Tibial artery (tissue), 4 donors: ENCODE measurements at regions not wholly inside any gene's neighbourhood (a gene's known extent, or its start where the extent isn't known, plus 50 kb on each side); places are given as distances from the start of the nearest gene placed in this dataset.

ENCODE experiments used
- DNase-seq, 2 donors: peaks; one replicate each; pipeline ENCODE4 v3.0.0-alpha.2; 2019
- H3K27ac ChIP-seq, 2 donors: fragments of 200-600 bp; sonication (generic) in 1 of 2; 1 replicate in 1 of 2; 2 replicates in 1 of 2; pipeline ENCODE4 v1.5.1; 2018 to 2019; ENCODE audit warnings: mild to moderate bottlenecking in 1 of 2
- H3K27me3 ChIP-seq, 2 donors: fragments of 200-600 bp; sonication (generic) in 1 of 2; one replicate each; pipeline versions ENCODE4 v1.5.1 to v1.6.0; 2016 to 2019
- H3K36me3 ChIP-seq, 3 donors: fragments of 200-600 bp; sonication (generic) in 2 of 3; one replicate each; pipeline ENCODE4 v1.5.1; 2016 to 2019; ENCODE audit warnings: mild to moderate bottlenecking in 2 of 3
- H3K4me1 ChIP-seq, 4 donors: fragments of 200-600 bp; sonication (generic) in 2 of 4; 1 replicate in 3 of 4; 2 replicates in 1 of 4; pipeline ENCODE4 v1.5.1; 2016 to 2019
- H3K4me3 ChIP-seq, 2 donors: fragments of 200-600 bp; sonication (generic) in 1 of 2; 1 replicate in 1 of 2; 2 replicates in 1 of 2; pipeline ENCODE4 v1.5.1; 2018 to 2019; ENCODE audit warnings: mild to moderate bottlenecking in 2 of 2
- H3K9me3 ChIP-seq, 3 donors: fragments of 200-600 bp; sonication (generic) in 1 of 3; one replicate each; pipeline ENCODE4 v1.5.1; 2016 to 2019
- intact Hi-C: fragments of 100-400 bp; cut with DNase I; formaldehyde crosslinking; loops from one replicate; pipeline ENCODE4 v1.15.0; 2023; ENCODE audit warnings: low total_unique reads
- TF ChIP-seq, protein P1 (sequence below), 2 experiments: fragments of 200-600 bp in 1 of 2; fragments of 450-650 bp in 1 of 2; IDR thresholded peaks; one replicate each; pipeline ENCODE4 v1.5.1; 2017 to 2019; ENCODE audit warnings: antibody characterized with exemption in 2 of 2, mild to moderate bottlenecking in 1 of 2, moderate library complexity in 1 of 2

DNA sequence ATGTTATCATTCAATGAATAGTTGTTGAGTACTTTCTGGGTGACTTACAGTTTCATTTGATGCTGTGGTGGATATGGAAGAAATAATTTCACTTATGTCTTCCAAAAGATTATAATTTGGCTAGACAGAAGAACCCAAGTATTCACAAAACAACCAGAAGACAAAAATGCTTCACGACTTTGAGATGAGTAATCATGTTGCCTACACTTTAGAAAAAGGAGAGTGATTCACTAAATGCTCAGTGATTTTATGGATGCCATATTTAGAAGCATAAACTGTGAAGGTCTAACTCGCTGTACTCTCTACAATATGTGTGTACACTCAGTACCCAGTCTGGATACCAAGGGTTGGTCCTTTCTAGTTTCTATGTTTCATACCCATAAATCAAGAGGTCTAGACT, 101.3 kb upstream of the E2F7 start:
- H3K36me3 ChIP-seq, result no peaks in the 10 kb centered on the region
- H3K9me3 ChIP-seq, result no peaks in the 10 kb centered on the region
- H3K27me3 ChIP-seq, result no peaks in the 10 kb centered on the region
- H3K4me1 ChIP-seq, result no peaks in the 10 kb centered on the region
- no peak for DNase-seq
- intact Hi-C loops, result no loop called here
- H3K4me3 ChIP-seq, result no peak overlapping the region
- TF ChIP-seq, protein P1, sequence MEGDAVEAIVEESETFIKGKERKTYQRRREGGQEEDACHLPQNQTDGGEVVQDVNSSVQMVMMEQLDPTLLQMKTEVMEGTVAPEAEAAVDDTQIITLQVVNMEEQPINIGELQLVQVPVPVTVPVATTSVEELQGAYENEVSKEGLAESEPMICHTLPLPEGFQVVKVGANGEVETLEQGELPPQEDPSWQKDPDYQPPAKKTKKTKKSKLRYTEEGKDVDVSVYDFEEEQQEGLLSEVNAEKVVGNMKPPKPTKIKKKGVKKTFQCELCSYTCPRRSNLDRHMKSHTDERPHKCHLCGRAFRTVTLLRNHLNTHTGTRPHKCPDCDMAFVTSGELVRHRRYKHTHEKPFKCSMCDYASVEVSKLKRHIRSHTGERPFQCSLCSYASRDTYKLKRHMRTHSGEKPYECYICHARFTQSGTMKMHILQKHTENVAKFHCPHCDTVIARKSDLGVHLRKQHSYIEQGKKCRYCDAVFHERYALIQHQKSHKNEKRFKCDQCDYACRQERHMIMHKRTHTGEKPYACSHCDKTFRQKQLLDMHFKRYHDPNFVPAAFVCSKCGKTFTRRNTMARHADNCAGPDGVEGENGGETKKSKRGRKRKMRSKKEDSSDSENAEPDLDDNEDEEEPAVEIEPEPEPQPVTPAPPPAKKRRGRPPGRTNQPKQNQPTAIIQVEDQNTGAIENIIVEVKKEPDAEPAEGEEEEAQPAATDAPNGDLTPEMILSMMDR (IDR thresholded peaks at IDR 0.05), result no peak
- H3K27ac ChIP-seq, result no peak overlapping the region

DNA sequence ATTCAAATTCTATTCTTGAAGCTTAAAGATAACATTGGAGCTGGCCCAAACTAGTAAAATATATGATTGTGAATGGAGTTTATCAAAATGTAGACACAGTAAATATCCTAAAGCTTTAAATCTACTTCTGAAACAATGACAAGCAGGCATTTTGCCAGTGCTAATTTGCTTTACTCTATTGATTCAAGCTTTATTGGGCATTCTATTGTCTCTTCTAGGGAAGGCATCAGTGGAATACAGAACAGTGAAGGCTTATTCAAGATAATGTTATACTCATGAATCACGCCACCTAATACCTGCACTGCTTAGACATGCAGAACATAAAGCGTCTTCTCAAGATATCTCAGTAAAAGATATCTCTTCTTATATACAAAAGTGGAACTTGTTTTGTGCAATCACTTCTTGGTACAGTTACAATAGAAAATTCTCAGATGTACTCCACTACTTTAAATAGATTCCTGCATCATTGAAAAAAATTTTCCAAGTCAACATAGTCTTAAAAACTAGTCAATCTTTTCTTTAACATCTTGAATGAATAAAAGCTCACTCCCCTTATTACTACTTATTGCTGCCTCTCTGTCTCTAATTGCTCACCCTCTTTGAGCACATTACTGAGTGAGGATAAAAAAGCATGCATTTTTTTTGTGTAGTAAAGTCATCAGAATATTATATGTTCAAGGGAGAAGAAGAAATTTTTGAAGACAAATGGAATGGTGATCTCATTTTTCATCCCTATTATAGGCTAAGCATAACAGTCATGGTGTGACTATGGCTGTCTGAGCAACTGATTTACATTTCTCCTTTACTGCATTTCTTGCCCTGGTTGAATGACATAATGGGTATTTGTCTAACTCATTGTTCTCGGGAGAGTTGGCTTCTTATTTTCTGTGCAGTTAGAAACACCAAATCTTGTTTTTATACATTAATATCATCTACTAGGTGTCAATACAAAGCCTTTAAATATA, 98.0 kb upstream of the E2F7 start:
- no peak for DNase-seq
- Histone ChIP-seq H3K36me3 (no peaks in the 10 kb centered on the region), H3K9me3 (no peaks in the 10 kb centered on the region), H3K27ac (no peak overlapping the region), H3K27me3 (no peaks in the 10 kb centered on the region), H3K4me1 (no peaks in the 10 kb centered on the region), H3K4me3 (no peak overlapping the region)
- intact Hi-C loops, result no loop called here
- TF ChIP-seq, protein P1 (IDR thresholded peaks at IDR 0.05), result no peak

DNA sequence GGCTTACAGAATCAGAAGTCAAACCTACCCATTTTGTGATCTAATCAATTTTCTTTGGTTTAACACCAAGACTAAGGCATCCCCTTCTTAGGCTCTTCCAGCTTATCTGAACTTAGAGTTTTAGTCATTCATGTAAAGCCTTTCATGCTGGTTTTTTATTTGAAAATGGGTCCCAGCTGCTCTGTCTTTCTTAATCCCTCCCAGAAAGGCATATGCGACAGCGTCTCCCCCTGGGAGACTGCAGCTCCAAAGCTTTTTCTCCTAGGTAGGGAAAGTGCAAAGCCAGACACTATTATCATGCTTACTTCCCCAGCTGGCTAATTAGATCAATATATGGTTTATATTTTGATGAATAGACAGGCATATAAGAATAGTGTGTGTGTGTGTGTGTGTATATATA, 96.6 kb upstream of the E2F7 start:
- no peak overlapping the region for H3K27ac ChIP-seq
- TF ChIP-seq, protein P1 (IDR thresholded peaks at IDR 0.05), result no peak
- intact Hi-C loops, result no loop called here
- no peaks in the 10 kb centered on the region for H3K36me3 ChIP-seq
- no peaks in the 10 kb centered on the region for H3K27me3 ChIP-seq
- H3K4me3 ChIP-seq, result no peak overlapping the region
- no peaks in the 10 kb centered on the region for H3K9me3 ChIP-seq
- DNase-seq, result no peak
- H3K4me1 ChIP-seq, result no peaks in the 10 kb centered on the region

DNA sequence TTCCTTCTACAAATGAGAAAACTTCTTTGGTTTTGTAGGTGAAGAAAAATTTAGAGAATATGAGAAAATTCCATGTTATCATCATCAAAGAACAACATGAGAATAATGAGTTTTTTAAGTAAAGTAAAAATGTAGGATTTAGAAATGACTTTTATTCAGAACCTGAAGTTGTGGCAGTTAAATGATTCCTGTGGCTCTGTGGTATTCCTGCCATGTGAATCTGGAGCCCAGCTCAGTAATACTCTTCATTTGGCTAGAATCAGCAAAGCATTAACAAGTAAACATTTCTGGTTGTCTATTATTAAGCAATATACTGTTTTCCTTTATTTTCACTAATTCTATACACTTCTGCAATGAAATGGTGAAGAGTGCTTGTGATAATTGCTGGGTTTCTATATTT, 95.6 kb upstream of the E2F7 start:
- Histone ChIP-seq H3K27me3 (no peaks in the 10 kb centered on the region), H3K27ac (no peak overlapping the region), H3K36me3 (no peaks in the 10 kb centered on the region), H3K9me3 (no peaks in the 10 kb centered on the region), H3K4me3 (no peak overlapping the region), H3K4me1 (no peaks in the 10 kb centered on the region)
- no peak for DNase-seq
- intact Hi-C loops, result no loop called here
- TF ChIP-seq, protein P1 (IDR thresholded peaks at IDR 0.05), result no peak

DNA sequence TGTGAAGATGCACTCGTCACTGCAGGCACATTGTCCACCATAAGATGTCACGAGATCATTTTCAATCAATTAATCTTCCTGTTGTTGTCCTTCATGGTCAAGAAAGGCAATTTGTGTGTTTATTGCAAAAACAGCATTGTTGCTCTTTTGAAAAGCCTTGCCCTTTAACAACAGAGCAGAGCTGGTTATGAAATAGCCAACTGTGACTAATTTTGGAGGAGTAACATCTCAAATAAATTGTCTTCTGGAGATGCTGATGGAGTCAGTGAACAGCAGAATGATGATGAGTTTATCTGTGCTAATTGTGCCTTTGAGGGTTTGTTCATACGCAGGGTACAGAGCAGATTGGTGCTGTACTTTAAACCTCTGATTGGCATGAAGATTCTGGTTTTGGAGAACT, 88.3 kb upstream of the E2F7 start:
- no peaks in the 10 kb centered on the region for H3K36me3 ChIP-seq
- TF ChIP-seq, protein P1 (IDR thresholded peaks at IDR 0.05), result no peak
- DNase-seq, result no peak
- H3K9me3 ChIP-seq, result no peaks in the 10 kb centered on the region
- no peaks in the 10 kb centered on the region for H3K4me1 ChIP-seq
- H3K27me3 ChIP-seq, result no peaks in the 10 kb centered on the region
- H3K27ac ChIP-seq, result no peak overlapping the region
- intact Hi-C loops, result no loop called here
- H3K4me3 ChIP-seq, result no peak overlapping the region
